Lower leg skin (tissue), 4 donors: ENCODE measurements at regions not wholly inside any gene's neighbourhood (a gene's known extent, or its start where the extent isn't known, plus 50 kb on each side); places are given as distances from the start of the nearest gene placed in this dataset.
"Not testable (repeated sequence)": the region's sequence is repeated elsewhere in the genome, so short reads cannot be mapped to it uniquely, and the experiment has no call there.

Experiments
- DNase-seq, 2 donors: peaks; one replicate each; pipeline ENCODE4 v3.0.0-alpha.2; 2019; ENCODE audit warnings: low spot score in 2 of 2
- H3K4me3 ChIP-seq: fragments of 200-600 bp; sonication (generic); 2 replicates; pipeline ENCODE4 v1.5.1; 2017; ENCODE audit warnings: mild to moderate bottlenecking, low read depth; ENCODE audit not compliant: poor library complexity, severe bottlenecking
- POLR2A ChIP-seq, 2 donors: fragments of 450-650 bp; IDR thresholded peaks; one replicate each; pipeline ENCODE4 v1.6.1; 2016 to 2017; ENCODE audit warnings: antibody characterized with exemption in 2 of 2, mild to moderate bottlenecking in 1 of 2, moderate library complexity in 1 of 2
- WGBS, 2 donors: methylation state at CpG; one replicate each; pipeline ENCODE4 v1.1.5; 2018; 5-methylcytosine and 5-hydroxymethylcytosine counted together
- intact Hi-C: fragments of 100-400 bp; cut with DNase I; formaldehyde crosslinking; loops from one replicate; pipeline ENCODE4 v1.15.0; 2023; ENCODE audit warnings: low total_unique reads
- TF ChIP-seq, protein P1 (sequence below), 3 donors: fragments of 450-650 bp; IDR thresholded peaks; one replicate each; pipeline ENCODE4 v1.5.1; 2016; ENCODE audit warnings: antibody characterized with exemption in 3 of 3, mild to moderate bottlenecking in 3 of 3, moderate library complexity in 2 of 3

DNA sequence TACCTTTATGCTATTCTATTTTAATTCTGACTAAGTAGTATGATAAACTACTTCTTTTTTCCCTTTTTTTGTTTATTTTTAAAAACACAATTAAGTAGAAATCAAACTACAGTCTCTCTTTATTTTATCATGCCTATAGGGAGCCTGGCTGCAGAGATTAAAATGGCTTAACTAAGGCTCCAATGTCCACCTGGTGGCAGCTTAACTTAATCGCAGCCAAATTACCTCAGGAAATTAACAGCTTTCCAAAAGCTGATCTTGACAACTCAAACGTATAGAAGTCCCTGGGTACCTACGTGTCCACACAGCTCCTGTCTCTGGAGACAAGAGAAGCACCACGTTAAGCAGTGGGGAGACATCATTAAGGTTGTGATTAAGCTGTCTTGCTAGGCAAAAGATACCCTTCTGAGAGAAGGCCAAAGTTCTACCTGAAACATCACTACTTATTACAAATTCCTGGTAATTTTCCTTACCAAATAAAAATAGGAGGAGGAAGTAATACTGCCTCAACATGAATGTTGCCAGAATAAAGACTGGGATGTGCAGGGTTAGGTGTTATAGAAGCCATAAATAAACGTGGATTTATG, 63.2 kb upstream of the SNX19 start:
- intact Hi-C loops, result no loop called here
- no peak for TF ChIP-seq POLR2A (IDR thresholded peaks at IDR 0.05)
- TF ChIP-seq, protein P1, sequence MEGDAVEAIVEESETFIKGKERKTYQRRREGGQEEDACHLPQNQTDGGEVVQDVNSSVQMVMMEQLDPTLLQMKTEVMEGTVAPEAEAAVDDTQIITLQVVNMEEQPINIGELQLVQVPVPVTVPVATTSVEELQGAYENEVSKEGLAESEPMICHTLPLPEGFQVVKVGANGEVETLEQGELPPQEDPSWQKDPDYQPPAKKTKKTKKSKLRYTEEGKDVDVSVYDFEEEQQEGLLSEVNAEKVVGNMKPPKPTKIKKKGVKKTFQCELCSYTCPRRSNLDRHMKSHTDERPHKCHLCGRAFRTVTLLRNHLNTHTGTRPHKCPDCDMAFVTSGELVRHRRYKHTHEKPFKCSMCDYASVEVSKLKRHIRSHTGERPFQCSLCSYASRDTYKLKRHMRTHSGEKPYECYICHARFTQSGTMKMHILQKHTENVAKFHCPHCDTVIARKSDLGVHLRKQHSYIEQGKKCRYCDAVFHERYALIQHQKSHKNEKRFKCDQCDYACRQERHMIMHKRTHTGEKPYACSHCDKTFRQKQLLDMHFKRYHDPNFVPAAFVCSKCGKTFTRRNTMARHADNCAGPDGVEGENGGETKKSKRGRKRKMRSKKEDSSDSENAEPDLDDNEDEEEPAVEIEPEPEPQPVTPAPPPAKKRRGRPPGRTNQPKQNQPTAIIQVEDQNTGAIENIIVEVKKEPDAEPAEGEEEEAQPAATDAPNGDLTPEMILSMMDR (IDR thresholded peaks at IDR 0.05), result no peak
- H3K4me3 ChIP-seq, result no peak overlapping the region
- 15 to 16% methylated on average over 5 of the region's 5 CpGs for WGBS, 2 donors
- DNase-seq, result no peak

DNA sequence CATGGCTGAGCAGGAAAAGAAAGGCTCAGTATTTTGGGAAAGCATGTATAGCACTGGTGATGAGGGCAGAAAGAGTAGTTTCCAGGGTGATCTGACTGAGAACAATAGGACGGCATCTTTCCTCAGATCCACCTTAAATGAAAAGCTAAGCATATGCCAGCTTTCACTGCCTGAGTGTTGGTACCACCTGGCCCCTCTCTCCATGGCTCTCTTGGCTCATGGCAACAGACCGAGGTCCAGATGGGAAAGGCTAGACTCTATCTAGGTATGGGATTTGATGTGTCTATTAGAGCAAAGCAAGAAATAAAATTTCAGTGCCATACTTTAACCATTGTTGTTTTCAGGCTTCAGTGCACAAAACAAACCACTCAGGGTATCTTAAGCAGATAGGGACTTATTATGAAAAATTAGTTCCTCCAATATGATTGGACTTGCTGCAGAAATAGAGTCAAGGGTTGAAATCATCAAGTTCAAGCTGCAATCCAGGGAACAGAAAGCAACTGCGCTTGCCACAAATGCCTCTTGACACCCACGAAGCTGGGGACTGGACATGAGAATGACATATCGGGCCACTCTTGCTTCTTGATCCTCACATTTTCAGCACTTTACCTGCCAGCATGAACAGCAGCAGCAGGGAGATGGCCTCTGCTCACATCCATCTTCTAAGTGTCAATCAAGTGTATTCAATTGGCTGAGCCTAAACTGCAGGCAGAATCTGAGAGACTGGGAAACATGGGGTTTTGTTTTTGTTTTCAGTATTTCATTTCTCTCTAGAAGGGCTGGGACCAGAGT, 64.0 kb upstream of the SNX19 start:
- no peak overlapping the region for H3K4me3 ChIP-seq
- WGBS, 2 donors, result 77 to 80% methylated on average over 5 of the region's 5 CpGs
- TF ChIP-seq, protein P1 (IDR thresholded peaks at IDR 0.05), result no peak
- TF ChIP-seq POLR2A (IDR thresholded peaks at IDR 0.05), result no peak
- intact Hi-C loops, result loop anchor here (5.0 kb wide), 1 partner anchor 58 kb away; no protein-coding TSS in a partner anchor
- no peak for DNase-seq

DNA sequence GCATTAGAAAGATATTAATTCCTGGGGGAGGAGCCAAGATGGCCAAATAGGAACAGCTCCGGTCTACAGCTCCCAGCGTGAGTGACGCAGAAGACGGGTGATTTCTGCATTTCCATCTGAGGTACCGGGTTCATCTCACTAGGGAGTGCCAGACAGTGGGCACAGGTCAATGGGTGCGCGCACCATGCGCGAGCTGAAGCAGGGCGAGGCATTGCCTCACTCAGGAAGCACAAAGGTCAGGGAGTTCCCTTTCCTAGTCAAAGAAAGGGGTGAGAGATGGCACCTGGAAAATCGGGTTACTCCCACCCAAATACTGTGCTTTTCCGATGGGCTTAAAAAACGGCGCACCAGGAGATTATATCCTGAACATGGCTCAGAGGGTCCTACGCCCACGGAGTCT, 68.0 kb upstream of the SNX19 start:
- H3K4me3 ChIP-seq, DNase-seq: not testable (repeated sequence)
- intact Hi-C loops, result loop anchor here (5.0 kb wide), 1 partner anchor 62 kb away; no protein-coding TSS in a partner anchor
- 96% methylated on average over 16 of the region's 16 CpGs for WGBS, 2 donors

DNA sequence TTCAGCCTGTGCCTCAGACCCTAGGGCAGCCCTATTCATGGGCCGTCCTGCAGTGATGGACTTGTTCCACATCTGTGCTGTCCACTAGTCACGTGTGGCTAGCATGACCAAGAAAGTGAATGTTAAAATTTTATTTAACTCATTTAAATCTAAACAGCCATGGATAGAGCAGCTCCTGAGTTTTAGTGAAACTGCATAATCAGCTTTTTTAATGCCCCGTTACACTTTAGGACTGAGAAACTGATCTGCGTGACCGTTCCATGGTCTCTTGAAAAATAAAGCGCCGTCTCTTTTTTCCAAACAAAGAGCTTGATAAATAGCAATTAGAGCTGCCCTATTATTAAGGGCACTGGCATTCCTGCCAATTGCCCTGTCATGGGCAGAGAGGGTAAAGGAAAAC, 76.5 kb upstream of the SNX19 start:
- intact Hi-C loops, result no loop called here
- TF ChIP-seq, protein P1 (IDR thresholded peaks at IDR 0.05), result no peak
- no peak for TF ChIP-seq POLR2A (IDR thresholded peaks at IDR 0.05)
- no peak overlapping the region for H3K4me3 ChIP-seq
- 87 to 88% methylated on average over 7 of the region's 7 CpGs for WGBS, 2 donors
- DNase-seq, result no peak

DNA sequence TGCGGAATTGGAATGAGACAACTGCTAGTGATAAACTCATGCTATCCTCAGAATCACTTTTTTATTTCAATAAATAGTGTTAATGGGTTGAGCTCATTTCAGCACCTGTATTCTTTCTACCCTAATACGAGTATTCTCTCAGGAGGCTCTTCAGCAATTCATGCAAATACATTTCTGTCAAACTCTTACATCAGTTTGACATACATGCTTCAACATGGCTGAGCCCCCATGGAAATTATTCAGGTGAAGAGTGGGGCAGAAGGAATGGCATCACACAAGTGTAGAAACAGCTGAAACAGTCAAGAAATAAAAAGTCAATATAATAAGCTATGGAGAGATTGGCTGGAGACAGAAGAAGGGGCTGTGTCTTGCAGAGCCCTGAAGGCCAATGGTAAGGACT, 77.8 kb upstream of the SNX19 start:
- no peak overlapping the region for H3K4me3 ChIP-seq
- intact Hi-C loops, result no loop called here
- 79 to 82% methylated on average over 2 of the region's 2 CpGs for WGBS, 2 donors
- TF ChIP-seq, protein P1 (IDR thresholded peaks at IDR 0.05), result no peak
- TF ChIP-seq POLR2A (IDR thresholded peaks at IDR 0.05), result no peak
- DNase-seq, result no peak

DNA sequence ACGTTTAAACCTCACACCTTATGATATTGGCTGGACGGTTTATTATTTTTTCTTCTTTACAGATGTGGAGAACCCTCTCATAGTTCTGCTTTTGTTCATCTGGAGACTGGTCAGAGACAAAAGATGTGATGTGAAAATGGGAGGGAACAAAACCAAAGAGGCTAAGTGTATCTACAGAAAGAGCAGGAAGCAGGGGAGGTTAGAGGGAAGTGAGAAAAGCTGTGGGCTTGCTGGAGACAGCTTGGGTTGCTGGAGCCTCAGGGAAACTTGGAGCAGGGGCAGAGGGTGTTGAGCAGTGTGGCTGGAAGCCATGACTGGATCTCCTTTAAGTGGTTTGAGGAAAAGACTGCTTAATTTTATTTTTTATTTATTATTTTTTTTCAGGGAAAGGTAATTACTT, 79.0 kb upstream of the SNX19 start:
- TF ChIP-seq, protein P1 (IDR thresholded peaks at IDR 0.05), result no peak
- TF ChIP-seq POLR2A (IDR thresholded peaks at IDR 0.05), result no peak
- H3K4me3 ChIP-seq, result no peak overlapping the region
- DNase-seq, result no peak
- intact Hi-C loops, result no loop called here
- WGBS, 2 donors, result 53 to 64% methylated on average over 2 of the region's 2 CpGs
